Smooth muscle cell (in vitro differentiated cells): ENCODE measurements at regions not wholly inside any gene's neighbourhood (a gene's known extent, or its start where the extent isn't known, plus 50 kb on each side); places are given as distances from the start of the nearest gene placed in this dataset.
"Not testable (repeated sequence)": the region's sequence is repeated elsewhere in the genome, so short reads cannot be mapped to it uniquely, and the experiment has no call there.

Experiments used
- DNase-seq: peaks from one replicate; lab custom pipeline; 2025; ENCODE audit not compliant: unreplicated experiment; lab: John Stamatoyannopoulos, UW
- H2AFZ ChIP-seq: fragments of 200-600 bp; sonication (generic); 2 replicates; pipeline ENCODE4 v1.6.0; 2016; ENCODE audit warnings: antibody characterized with exemption, low read depth, mild to moderate bottlenecking
- H3F3A ChIP-seq: fragments of 200-600 bp; sonication (generic); 2 replicates; pipeline ENCODE4 v1.6.0; 2017; ENCODE audit warnings: antibody characterized with exemption, low read depth
- H3K27ac ChIP-seq: fragments of 200-600 bp; sonication (generic); 2 replicates; pipeline ENCODE4 v1.5.1; 2016; ENCODE audit warnings: low read depth, mild to moderate bottlenecking
- H3K27me3 ChIP-seq: fragments of 200-600 bp; sonication (generic); 2 replicates; pipeline ENCODE4 v1.6.1; 2016; ENCODE audit warnings: low read depth, mild to moderate bottlenecking
- H3K36me3 ChIP-seq: fragments of 200-600 bp; sonication (generic); 2 replicates; pipeline ENCODE4 v1.5.1; 2016; ENCODE audit warnings: low read depth
- H3K4me1 ChIP-seq: fragments of 200-600 bp; sonication (generic); 2 replicates; pipeline ENCODE4 v1.5.1; 2016; ENCODE audit warnings: low read depth
- H3K4me2 ChIP-seq: fragments of 200-600 bp; sonication (generic); 2 replicates; pipeline ENCODE4 v1.6.0; 2016; ENCODE audit warnings: mild to moderate bottlenecking
- H3K4me3 ChIP-seq: fragments of 200-600 bp; sonication (generic); 2 replicates; pipeline ENCODE4 v1.5.1; 2016; ENCODE audit warnings: mild to moderate bottlenecking
- H3K79me2 ChIP-seq: fragments of 200-600 bp; sonication (generic); 2 replicates; pipeline ENCODE4 v1.6.0; 2016; ENCODE audit warnings: low read depth, mild to moderate bottlenecking
- H3K9ac ChIP-seq: fragments of 200-600 bp; sonication (generic); 2 replicates; pipeline ENCODE4 v1.6.0; 2016; ENCODE audit warnings: low read depth
- H3K9me3 ChIP-seq: fragments of 200-600 bp; sonication (generic); replicated peaks from 2 replicates; pipeline ENCODE4 v1.5.1; 2016; ENCODE audit warnings: low read depth
- H4K20me1 ChIP-seq: fragments of 200-600 bp; sonication (generic); 2 replicates; pipeline ENCODE4 v1.6.0; 2016; ENCODE audit warnings: low read depth
- CTCF ChIP-seq: fragments of 200-600 bp; sonication (generic); IDR thresholded peaks from 2 replicates; pipeline ENCODE4 v1.5.1; 2017; ENCODE audit warnings: borderline replicate concordance, mild to moderate bottlenecking, antibody characterized with exemption; ENCODE audit not compliant: insufficient read depth, poor library complexity, severe bottlenecking
- WGBS: methylation state at CpG from one replicate; pipeline ENCODE4 v1.1.7; 2016; ENCODE audit warnings: low lambda C conversion rate; 5-methylcytosine and 5-hydroxymethylcytosine counted together

- Histone ChIP-seq H3K9ac (no peak overlapping the region), H3K79me2 (no peaks in the 10 kb centered on the region), H3K4me1 (no peaks in the 10 kb centered on the region), H3F3A (no peaks in the 10 kb centered on the region), H3K27me3 (no peaks in the 10 kb centered on the region), H3K4me3 (no peak overlapping the region), H4K20me1 (no peaks in the 10 kb centered on the region), H3K4me2 (no peak overlapping the region), H2AFZ (no peak overlapping the region), H3K9me3 (no peaks in the 10 kb centered on the region), H3K36me3 (no peaks in the 10 kb centered on the region), H3K27ac (no peak overlapping the region)
- 62% methylated on average over 6 of the region's 6 CpGs for WGBS
- no peak for DNase-seq
- TF ChIP-seq CTCF: no peak
Observed at GRCh38 chr10:30528429-30528786, 94.4 kb downstream of the MAP3K8 start.

- Histone ChIP-seq H4K20me1 (no peaks in the 10 kb centered on the region), H3K4me2 (no peak overlapping the region), H3K9me3 (no peaks in the 10 kb centered on the region), H3K79me2 (no peaks in the 10 kb centered on the region), H3K27me3 (no peaks in the 10 kb centered on the region), H3K27ac (no peak overlapping the region), H3F3A (no peaks in the 10 kb centered on the region), H3K9ac (no peak overlapping the region), H3K4me1 (no peaks in the 10 kb centered on the region), H2AFZ (no peak overlapping the region), H3K36me3 (no peaks in the 10 kb centered on the region), H3K4me3 (no peak overlapping the region)
- no peak for DNase-seq
- TF ChIP-seq CTCF: no peak
- WGBS: 70% methylated on average over 12 of the region's 12 CpGs
Observed at GRCh38 chr10:30527623-30528428, 93.8 kb downstream of the MAP3K8 start.

- H3F3A ChIP-seq, H3K9me3 ChIP-seq, DNase-seq, H3K4me1 ChIP-seq, H4K20me1 ChIP-seq, H2AFZ ChIP-seq, H3K36me3 ChIP-seq, H3K4me3 ChIP-seq, H3K9ac ChIP-seq, H3K79me2 ChIP-seq, H3K27ac ChIP-seq, H3K4me2 ChIP-seq, H3K27me3 ChIP-seq: not testable (repeated sequence)
- WGBS: 51% methylated on average over 8 of the region's 8 CpGs
Observed at GRCh38 chr10:30522661-30523078, 88.7 kb downstream of the MAP3K8 start.

GRCh38 chr10:30518907-30519306, 84.9 kb downstream of the MAP3K8 start:
- Histone ChIP-seq H2AFZ (no peak overlapping the region), H3K27ac (no peak overlapping the region)
- WGBS: 96% methylated on average over 1 of the region's 1 CpG

More at GRCh38 chr10:30518907-30519306, 84.9 kb downstream of the MAP3K8 start:
- H3K4me1 ChIP-seq: no peaks in the 10 kb centered on the region
- no peaks in the 10 kb centered on the region for H3K9me3 ChIP-seq
- H3K9ac ChIP-seq: no peak overlapping the region
- H3F3A ChIP-seq: no peaks in the 10 kb centered on the region
- no peaks in the 10 kb centered on the region for H4K20me1 ChIP-seq
- H3K4me3 ChIP-seq: no peak overlapping the region
- H3K36me3 ChIP-seq: no peaks in the 10 kb centered on the region
- no peak for TF ChIP-seq CTCF
- H3K27me3 ChIP-seq: no peaks in the 10 kb centered on the region
- no peak for DNase-seq
- H3K79me2 ChIP-seq: no peaks in the 10 kb centered on the region
- H3K4me2 ChIP-seq: no peak overlapping the region
